ENCODE measurements at regions not wholly inside any gene's neighbourhood (a gene's known extent, or its start where the extent isn't known, plus 50 kb on each side); places are given as distances from the start of the nearest gene placed in this dataset.

GRCh38 chr7:53904355-53904754 lies 637.8 kb upstream of the VSTM2A start (continued):
- no peak for TF ChIP-seq CHD7 (IDR thresholded peaks at IDR 0.05; ENCODE audit: insufficient replicate concordance, low read length)
- TF ChIP-seq CEBPB (IDR thresholded peaks at IDR 0.05; ENCODE audit: low read depth, low read length) = no peak

All from H1 (cell line).